ENCODE measurements at regions not wholly inside any gene's neighbourhood (a gene's known extent, or its start where the extent isn't known, plus 50 kb on each side); places are given as distances from the start of the nearest gene placed in this dataset.

DNA sequence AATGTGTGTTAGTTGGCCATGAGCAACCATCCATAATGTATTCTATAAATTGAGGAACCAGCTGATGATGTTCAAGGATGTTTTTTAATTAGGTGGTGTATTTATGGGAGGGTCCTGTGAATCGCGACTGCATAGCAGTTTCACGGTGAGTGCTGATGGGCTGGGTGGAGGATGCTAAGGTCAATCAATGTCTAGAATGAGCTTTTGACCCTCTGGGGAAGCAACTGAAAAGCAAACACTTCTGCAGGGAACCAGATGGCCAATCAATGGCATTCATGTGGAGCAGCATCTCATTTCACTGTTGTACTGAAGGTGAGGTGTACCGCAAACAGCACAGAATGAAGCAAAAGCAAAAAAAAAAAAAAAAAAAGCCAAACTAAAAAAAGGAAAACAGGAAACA is 676.1 kb upstream of the TMEM132C start:
- TF ChIP-seq, protein P1, sequence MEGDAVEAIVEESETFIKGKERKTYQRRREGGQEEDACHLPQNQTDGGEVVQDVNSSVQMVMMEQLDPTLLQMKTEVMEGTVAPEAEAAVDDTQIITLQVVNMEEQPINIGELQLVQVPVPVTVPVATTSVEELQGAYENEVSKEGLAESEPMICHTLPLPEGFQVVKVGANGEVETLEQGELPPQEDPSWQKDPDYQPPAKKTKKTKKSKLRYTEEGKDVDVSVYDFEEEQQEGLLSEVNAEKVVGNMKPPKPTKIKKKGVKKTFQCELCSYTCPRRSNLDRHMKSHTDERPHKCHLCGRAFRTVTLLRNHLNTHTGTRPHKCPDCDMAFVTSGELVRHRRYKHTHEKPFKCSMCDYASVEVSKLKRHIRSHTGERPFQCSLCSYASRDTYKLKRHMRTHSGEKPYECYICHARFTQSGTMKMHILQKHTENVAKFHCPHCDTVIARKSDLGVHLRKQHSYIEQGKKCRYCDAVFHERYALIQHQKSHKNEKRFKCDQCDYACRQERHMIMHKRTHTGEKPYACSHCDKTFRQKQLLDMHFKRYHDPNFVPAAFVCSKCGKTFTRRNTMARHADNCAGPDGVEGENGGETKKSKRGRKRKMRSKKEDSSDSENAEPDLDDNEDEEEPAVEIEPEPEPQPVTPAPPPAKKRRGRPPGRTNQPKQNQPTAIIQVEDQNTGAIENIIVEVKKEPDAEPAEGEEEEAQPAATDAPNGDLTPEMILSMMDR (IDR thresholded peaks at IDR 0.05): no peak
- no peak for TF ChIP-seq POLR2A (IDR thresholded peaks at IDR 0.05)
